GM13976 (cell line): ENCODE measurements at regions not wholly inside any gene's neighbourhood (a gene's known extent, or its start where the extent isn't known, plus 50 kb on each side); places are given as distances from the start of the nearest gene placed in this dataset.

Experiments used
- DNase-seq: peaks from one replicate; pipeline ENCODE4 v3.0.0; 2012; ENCODE audit warnings: low spot score
- in situ Hi-C: fragments of 300-500 bp; cut with MboI; formaldehyde crosslinking; loops from one replicate; pipeline ENCODE4 v1.12.0; 2022; ENCODE audit warnings: low sequenced_read_pairs, mixed read lengths, inconsistent platforms; ENCODE audit not compliant: unreplicated experiment
- TF ChIP-seq, protein P1 (sequence below): IDR thresholded peaks from 2 replicates; pipeline ENCODE4 v1.5.1; 2012; ENCODE audit warnings: borderline replicate concordance, mild to moderate bottlenecking; ENCODE audit not compliant: insufficient read depth; ENCODE audit errors: extremely low read depth, missing control alignments, control extremely low read depth

DNA sequence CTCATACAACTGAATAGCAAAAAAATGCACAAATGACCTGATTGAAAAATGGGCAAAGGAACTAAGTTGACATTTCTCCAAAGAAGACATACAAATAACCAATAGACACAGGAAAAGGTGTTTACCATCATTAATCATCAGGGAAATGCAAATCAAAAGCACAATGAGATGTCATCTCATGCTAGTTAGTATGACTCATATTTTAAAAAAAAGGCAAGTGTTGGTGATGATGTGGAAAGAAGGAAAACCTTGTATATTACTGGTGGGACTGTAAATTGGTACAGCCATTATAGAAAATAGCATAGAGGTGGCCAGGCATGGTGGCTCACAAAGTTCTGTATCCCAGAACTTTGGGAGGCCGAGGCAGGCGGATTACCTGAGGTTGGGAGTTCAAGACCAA is 232.5 kb upstream of the ZFHX3 start:
- in situ Hi-C loops, result no loop called here
- TF ChIP-seq, protein P1, sequence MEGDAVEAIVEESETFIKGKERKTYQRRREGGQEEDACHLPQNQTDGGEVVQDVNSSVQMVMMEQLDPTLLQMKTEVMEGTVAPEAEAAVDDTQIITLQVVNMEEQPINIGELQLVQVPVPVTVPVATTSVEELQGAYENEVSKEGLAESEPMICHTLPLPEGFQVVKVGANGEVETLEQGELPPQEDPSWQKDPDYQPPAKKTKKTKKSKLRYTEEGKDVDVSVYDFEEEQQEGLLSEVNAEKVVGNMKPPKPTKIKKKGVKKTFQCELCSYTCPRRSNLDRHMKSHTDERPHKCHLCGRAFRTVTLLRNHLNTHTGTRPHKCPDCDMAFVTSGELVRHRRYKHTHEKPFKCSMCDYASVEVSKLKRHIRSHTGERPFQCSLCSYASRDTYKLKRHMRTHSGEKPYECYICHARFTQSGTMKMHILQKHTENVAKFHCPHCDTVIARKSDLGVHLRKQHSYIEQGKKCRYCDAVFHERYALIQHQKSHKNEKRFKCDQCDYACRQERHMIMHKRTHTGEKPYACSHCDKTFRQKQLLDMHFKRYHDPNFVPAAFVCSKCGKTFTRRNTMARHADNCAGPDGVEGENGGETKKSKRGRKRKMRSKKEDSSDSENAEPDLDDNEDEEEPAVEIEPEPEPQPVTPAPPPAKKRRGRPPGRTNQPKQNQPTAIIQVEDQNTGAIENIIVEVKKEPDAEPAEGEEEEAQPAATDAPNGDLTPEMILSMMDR, result no peak
- no peak for DNase-seq

- DNase-seq, result no peak
- TF ChIP-seq, protein P1, result no peak
- in situ Hi-C loops, result no loop called here
These were observed 231.5 kb upstream of the ZFHX3 start for GRCh38 chr16:73279451-73279850.

DNA sequence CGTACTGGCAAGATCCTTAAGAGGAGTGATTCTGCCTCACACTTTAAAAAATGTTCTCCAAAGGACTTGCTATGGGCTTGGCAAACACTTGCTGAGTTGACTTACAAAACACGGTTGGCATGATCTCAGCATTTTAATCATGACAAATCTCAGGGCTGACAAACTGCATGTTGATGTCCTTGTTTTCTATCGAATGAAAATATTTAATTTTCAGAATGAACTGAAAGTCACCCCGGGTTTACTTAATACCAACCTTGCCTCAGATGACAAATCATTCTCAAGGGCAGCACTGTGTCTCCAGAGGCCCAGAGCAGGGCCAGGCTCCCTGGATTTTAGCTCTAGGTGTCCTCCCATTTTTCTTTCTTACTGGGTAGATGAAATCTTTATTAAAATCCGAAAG is 229.1 kb upstream of the ZFHX3 start:
- no peak for DNase-seq
- in situ Hi-C loops, result no loop called here
- TF ChIP-seq, protein P1, result no peak

GRCh38 chr16:73275448-73275847 is 227.5 kb upstream of the ZFHX3 start:
- DNase-seq, result no peak
- in situ Hi-C loops, result no loop called here
- TF ChIP-seq, protein P1, result no peak

DNA sequence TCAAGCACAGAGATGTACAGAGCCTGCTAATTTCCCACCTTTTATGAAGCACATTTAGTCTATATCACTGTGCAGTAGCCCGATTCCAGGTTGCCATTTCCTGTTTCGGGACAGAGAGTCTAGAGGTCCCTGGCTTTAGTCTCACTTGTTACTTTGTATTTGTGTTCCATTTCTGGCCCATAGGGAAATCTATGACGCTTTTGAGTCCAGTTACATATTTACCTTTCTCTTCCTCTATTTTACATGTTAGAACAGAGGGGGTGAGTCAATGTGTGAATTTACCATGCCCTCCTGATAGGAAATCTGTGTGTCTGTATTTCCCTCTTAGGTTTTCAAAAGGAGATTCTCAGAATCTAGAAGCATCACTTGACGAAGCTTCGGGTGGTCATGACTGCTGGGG is 227.1 kb upstream of the ZFHX3 start:
- in situ Hi-C loops, result no loop called here
- TF ChIP-seq, protein P1, result no peak
- DNase-seq, result no peak

DNA sequence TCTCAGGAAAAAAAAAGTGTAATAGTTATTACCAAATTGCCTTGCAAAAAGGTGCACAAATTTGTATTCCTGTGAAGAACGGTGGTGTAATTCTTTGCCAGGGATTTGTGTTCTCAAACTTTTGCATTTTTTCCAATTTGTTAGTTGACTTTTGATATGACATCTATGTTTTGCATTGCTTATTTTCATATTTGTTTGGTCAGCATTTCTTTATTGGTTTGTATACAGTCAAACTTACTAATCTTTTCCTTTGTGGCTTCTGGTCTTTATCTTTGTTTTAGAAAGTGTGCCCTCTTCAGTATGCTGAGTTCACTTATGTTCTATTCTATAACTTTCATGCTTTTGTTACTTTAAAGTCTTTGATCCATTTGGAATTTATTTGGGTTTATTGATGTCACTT is 226.2 kb upstream of the ZFHX3 start:
- DNase-seq, result no peak
- in situ Hi-C loops, result no loop called here
- TF ChIP-seq, protein P1, result no peak

GRCh38 chr16:73268366-73268993 is 220.6 kb upstream of the ZFHX3 start:
- TF ChIP-seq, protein P1, result no peak
- in situ Hi-C loops, result no loop called here
- no peak for DNase-seq
